DND-41 (cell line): ENCODE measurements at regions not wholly inside any gene's neighbourhood (a gene's known extent, or its start where the extent isn't known, plus 50 kb on each side); places are given as distances from the start of the nearest gene placed in this dataset.

Experiments used
- ATAC-seq: fragments of 200-7000 bp; cut with Tn5 transposase; 3 replicates; pipeline ENCODE4 v1.9.1; 2021; ENCODE audit warnings: low read depth; ENCODE audit not compliant: insufficient read depth
- DNase-seq: peaks from one replicate; pipeline ENCODE4 v3.0.0-alpha.2; 2020
- H2AFZ ChIP-seq: 2 replicates; pipeline ENCODE4 v1.6.0; 2012; ENCODE audit warnings: low read depth, low read length
- H3K27ac ChIP-seq: 2 replicates; pipeline ENCODE4 v1.5.1; 2012; ENCODE audit warnings: low read length, inconsistent platforms
- H3K27me3 ChIP-seq: fragments of 200-600 bp; sonication (generic); 2 replicates; pipeline ENCODE4 v1.6.0; 2012; ENCODE audit warnings: low read length, mild to moderate bottlenecking, inconsistent platforms; ENCODE audit not compliant: insufficient read depth, poor library complexity
- H3K36me3 ChIP-seq: 2 replicates; pipeline ENCODE4 v1.5.1; 2012; ENCODE audit warnings: low read length, inconsistent platforms; ENCODE audit not compliant: insufficient read depth
- H3K4me1 ChIP-seq: 2 replicates; pipeline ENCODE4 v1.5.1; 2012; ENCODE audit warnings: mild to moderate bottlenecking, low read length; ENCODE audit not compliant: insufficient read depth
- H3K4me2 ChIP-seq: 2 replicates; pipeline ENCODE4 v1.6.0; 2012; ENCODE audit warnings: mild to moderate bottlenecking, moderate library complexity, low read length, inconsistent platforms; ENCODE audit not compliant: insufficient read depth
- H3K4me3 ChIP-seq, 2 experiments: fragments of 200-600 bp in 1 of 2; shearing (Covaris generic) in 1 of 2; 2 replicates each; pipeline ENCODE4 v1.5.1; 2012 to 2016; ENCODE audit warnings: inconsistent platforms in 2 of 2, low read length in 2 of 2, mild to moderate bottlenecking in 2 of 2, low read depth in 1 of 2, moderate library complexity in 1 of 2
- H3K79me2 ChIP-seq: 2 replicates; pipeline ENCODE4 v1.6.0; 2012; ENCODE audit warnings: low read length, inconsistent platforms; ENCODE audit not compliant: insufficient read depth
- H3K9ac ChIP-seq: 2 replicates; pipeline ENCODE4 v1.6.0; 2012; ENCODE audit warnings: low read depth, mild to moderate bottlenecking, inconsistent platforms, low read length, moderate library complexity
- H3K9me3 ChIP-seq: 2 replicates; pipeline ENCODE4 v1.5.1; 2012; ENCODE audit warnings: low read length, moderate library complexity, mild to moderate bottlenecking, inconsistent platforms; ENCODE audit not compliant: insufficient read depth, severe bottlenecking
- H4K20me1 ChIP-seq: 2 replicates; pipeline ENCODE4 v1.6.0; 2012; ENCODE audit warnings: low read length; ENCODE audit not compliant: insufficient read depth
- EZH2 ChIP-seq: IDR thresholded peaks from 3 replicates; pipeline ENCODE4 v1.6.1; 2012; ENCODE audit warnings: borderline replicate concordance, low read depth, mild to moderate bottlenecking, moderate library complexity, low read length, inconsistent platforms; ENCODE audit not compliant: severe bottlenecking
- TF ChIP-seq, protein P1 (sequence below): IDR thresholded peaks from 2 replicates; pipeline ENCODE4 v1.5.1; 2012; ENCODE audit warnings: borderline replicate concordance, low read length, moderate library complexity, mild to moderate bottlenecking; ENCODE audit not compliant: poor library complexity, severe bottlenecking; ENCODE audit errors: extremely low read depth

DNA sequence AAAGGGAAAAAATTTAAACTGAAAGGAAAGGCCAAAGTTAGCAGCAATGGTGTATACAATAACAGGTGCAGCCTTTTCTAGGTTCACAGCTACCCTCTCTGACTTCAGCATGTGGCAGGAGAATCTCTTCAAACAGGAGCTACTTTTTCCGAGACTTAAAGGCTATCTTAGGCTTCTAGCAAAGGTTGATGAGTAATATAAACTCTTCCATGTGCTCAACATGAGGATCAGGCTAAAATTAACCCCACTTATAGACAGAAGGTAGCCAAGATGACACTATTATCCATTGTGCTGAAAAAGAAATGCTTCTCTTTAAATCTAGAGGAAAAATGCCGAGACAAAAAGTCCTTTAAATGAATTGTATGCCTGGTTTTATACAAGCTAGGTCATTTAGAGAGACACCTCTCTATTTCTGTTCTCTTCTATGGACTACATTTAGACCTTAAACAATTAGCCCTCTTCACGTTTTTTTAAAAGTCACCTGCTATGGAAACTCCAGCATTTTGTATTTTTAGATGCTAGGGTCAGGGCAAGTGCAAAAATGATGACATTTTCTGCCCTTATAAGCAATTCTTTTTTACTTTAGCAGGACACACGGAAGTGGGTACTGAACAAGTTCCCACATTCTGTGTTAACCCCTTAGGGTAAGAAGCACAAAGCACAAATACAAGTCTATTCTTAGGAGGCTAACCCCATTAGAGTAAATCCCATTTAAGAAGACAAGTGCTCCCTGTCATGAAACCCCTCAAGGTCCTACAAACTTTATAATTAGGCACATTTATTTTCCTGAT lies 216.8 kb upstream of the CITED2 start:
- no peak overlapping the region for H3K4me3 ChIP-seq
- ATAC-seq = no peak
- no peak overlapping the region for H3K9ac ChIP-seq
- H3K27me3 ChIP-seq = peaks cover 28% of the 10 kb centered on the region
- no peaks in the 10 kb centered on the region for H3K4me1 ChIP-seq
- H3K27ac ChIP-seq = no peak overlapping the region
- H3K9me3 ChIP-seq = no peaks in the 10 kb centered on the region
- H3K36me3 ChIP-seq = no peaks in the 10 kb centered on the region
- H4K20me1 ChIP-seq = no peaks in the 10 kb centered on the region
- no peak for TF ChIP-seq EZH2
- TF ChIP-seq, protein P1, sequence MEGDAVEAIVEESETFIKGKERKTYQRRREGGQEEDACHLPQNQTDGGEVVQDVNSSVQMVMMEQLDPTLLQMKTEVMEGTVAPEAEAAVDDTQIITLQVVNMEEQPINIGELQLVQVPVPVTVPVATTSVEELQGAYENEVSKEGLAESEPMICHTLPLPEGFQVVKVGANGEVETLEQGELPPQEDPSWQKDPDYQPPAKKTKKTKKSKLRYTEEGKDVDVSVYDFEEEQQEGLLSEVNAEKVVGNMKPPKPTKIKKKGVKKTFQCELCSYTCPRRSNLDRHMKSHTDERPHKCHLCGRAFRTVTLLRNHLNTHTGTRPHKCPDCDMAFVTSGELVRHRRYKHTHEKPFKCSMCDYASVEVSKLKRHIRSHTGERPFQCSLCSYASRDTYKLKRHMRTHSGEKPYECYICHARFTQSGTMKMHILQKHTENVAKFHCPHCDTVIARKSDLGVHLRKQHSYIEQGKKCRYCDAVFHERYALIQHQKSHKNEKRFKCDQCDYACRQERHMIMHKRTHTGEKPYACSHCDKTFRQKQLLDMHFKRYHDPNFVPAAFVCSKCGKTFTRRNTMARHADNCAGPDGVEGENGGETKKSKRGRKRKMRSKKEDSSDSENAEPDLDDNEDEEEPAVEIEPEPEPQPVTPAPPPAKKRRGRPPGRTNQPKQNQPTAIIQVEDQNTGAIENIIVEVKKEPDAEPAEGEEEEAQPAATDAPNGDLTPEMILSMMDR = no peak
- H3K4me2 ChIP-seq = no peak overlapping the region
- no peaks in the 10 kb centered on the region for H3K79me2 ChIP-seq
- H2AFZ ChIP-seq = no peak overlapping the region
- DNase-seq = no peak

DNA sequence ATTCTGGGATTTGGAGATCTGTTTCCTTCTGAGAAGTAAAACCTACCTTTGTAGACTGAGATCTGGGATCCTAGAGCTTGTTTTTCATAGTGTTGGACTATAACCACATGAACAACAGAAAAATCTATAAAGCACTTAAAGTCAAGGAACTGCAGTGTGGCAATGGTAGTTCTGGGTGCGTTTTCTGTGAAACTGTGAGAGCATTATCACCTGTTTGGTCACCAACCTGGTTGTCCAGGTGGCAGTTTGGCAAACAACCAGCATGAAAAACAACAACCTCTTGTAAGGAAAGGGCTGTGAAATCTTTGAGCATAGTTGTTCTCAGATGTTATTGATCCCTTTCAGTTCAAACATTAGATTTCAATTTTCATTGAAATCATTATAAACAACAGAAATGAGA lies 215.8 kb upstream of the CITED2 start:
- TF ChIP-seq, protein P1 = no peak
- TF ChIP-seq EZH2 = no peak
- no peak overlapping the region for H3K4me3 ChIP-seq
- no peaks in the 10 kb centered on the region for H3K79me2 ChIP-seq
- no peak for DNase-seq
- H3K27ac ChIP-seq = no peak overlapping the region
- no peaks in the 10 kb centered on the region for H3K36me3 ChIP-seq
- no peaks in the 10 kb centered on the region for H4K20me1 ChIP-seq
- no peak for ATAC-seq
- no peak overlapping the region for H3K4me2 ChIP-seq
- H3K4me1 ChIP-seq = no peaks in the 10 kb centered on the region
- no peak overlapping the region for H3K9ac ChIP-seq
- H3K9me3 ChIP-seq = no peaks in the 10 kb centered on the region
- no peak overlapping the region for H2AFZ ChIP-seq
- H3K27me3 ChIP-seq = peaks cover 28% of the 10 kb centered on the region

- H3K4me3 ChIP-seq = no peak overlapping the region
- no peaks in the 10 kb centered on the region for H3K36me3 ChIP-seq
- no peak for DNase-seq
- no peak for ATAC-seq
- H4K20me1 ChIP-seq = no peaks in the 10 kb centered on the region
- no peaks in the 10 kb centered on the region for H3K4me1 ChIP-seq
- no peak overlapping the region for H3K9ac ChIP-seq
- H3K27ac ChIP-seq = no peak overlapping the region
- no peaks in the 10 kb centered on the region for H3K79me2 ChIP-seq
- no peaks in the 10 kb centered on the region for H3K9me3 ChIP-seq
- no peak for TF ChIP-seq EZH2
- TF ChIP-seq, protein P1 = no peak
- peaks cover 28% of the 10 kb centered on the region for H3K27me3 ChIP-seq
- no peak overlapping the region for H3K4me2 ChIP-seq
- no peak overlapping the region for H2AFZ ChIP-seq
These were observed 214.5 kb upstream of the CITED2 start for GRCh38 chr6:139588734-139589593.
